ENCODE measurements at regions not wholly inside any gene's neighbourhood (a gene's known extent, or its start where the extent isn't known, plus 50 kb on each side); places are given as distances from the start of the nearest gene placed in this dataset.
"Not testable (repeated sequence)": the region's sequence is repeated elsewhere in the genome, so short reads cannot be mapped to it uniquely, and the experiment has no call there.

DNA sequence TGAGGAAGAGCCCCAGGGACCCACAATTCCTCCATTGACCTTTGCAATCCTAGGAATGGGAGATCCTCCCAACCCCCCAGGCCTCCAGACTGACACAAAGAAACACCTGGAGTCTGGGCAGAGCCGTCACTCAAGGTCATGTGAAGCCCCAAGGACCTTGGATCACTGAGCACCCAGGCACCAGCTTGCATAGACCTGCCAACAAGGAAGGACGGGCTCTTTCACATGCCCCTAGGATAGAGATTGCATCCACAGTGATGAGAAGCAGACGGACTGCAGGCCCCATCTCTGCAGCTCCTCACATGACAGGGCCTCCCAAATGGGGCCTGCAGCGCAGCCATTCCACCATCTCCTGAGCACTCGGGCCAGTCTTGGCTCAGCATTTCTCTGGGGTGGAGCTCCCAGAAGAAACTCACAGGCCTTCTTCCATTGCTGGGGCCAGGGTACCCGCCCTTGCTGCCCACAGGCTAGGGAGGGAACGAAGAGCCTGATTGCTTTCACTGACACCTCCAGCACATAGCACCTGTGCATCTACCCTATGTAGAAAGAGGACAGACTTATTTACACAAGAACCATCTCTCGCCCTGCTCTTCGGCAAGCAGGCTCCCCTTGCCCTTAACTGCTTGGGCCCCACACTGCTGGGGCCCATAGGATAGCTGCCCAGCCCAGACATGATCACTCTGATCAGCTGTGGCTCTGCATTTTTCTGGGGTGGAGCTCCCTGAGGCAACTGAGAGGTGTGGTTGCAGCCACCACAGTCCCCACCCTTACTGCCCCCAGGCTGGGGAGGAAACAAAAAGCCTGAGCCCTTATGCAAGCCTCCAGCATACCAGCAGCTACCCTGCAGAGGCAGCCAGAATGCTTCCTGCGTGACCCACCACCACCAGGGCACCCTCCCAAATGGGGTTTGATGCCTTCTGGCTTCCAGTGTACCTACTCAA is 185.7 kb upstream of the ZCCHC13 start:
- TF ChIP-seq, protein P1, sequence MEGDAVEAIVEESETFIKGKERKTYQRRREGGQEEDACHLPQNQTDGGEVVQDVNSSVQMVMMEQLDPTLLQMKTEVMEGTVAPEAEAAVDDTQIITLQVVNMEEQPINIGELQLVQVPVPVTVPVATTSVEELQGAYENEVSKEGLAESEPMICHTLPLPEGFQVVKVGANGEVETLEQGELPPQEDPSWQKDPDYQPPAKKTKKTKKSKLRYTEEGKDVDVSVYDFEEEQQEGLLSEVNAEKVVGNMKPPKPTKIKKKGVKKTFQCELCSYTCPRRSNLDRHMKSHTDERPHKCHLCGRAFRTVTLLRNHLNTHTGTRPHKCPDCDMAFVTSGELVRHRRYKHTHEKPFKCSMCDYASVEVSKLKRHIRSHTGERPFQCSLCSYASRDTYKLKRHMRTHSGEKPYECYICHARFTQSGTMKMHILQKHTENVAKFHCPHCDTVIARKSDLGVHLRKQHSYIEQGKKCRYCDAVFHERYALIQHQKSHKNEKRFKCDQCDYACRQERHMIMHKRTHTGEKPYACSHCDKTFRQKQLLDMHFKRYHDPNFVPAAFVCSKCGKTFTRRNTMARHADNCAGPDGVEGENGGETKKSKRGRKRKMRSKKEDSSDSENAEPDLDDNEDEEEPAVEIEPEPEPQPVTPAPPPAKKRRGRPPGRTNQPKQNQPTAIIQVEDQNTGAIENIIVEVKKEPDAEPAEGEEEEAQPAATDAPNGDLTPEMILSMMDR (IDR thresholded peaks at IDR 0.05; ENCODE audit: low read depth, low read length): no peak
- TF ChIP-seq MYC (IDR thresholded peaks at IDR 0.05; ENCODE audit: low read depth, low read length) (no peak), POLR2A (IDR thresholded peaks at IDR 0.05; ENCODE audit: extremely low read depth, insufficient read length) (no peak)
- TF ChIP-seq, protein P2, sequence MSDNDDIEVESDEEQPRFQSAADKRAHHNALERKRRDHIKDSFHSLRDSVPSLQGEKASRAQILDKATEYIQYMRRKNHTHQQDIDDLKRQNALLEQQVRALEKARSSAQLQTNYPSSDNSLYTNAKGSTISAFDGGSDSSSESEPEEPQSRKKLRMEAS (IDR thresholded peaks at IDR 0.05; ENCODE audit: low read depth, low read length): no peak
- peak; percentile 78 for DNase-seq (ENCODE audit: low read depth)
- no peak overlapping the region for H3K4me3 ChIP-seq (ENCODE audit: low read depth, low read length)

DNA sequence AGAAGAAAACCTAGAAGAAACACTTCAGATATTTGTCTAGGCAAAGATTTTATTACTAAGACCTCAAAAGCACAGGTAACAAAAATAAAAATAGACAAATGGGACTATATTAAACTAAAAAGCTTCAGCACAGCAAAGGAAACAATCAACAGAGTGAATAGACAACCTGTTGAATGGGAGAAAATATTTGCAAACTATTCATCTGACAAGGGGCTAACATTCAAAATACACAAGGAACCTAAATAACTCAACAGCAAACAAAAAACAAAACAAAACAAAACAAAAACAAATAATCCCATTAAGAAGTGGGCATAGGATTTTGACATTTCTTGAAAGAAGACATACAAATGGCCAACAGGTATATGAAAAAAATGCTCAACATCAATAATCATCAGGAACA is 192.7 kb upstream of the ZCCHC13 start:
- TF ChIP-seq, protein P2 (IDR thresholded peaks at IDR 0.05; ENCODE audit: low read depth, low read length): no peak
- TF ChIP-seq POLR2A (IDR thresholded peaks at IDR 0.05; ENCODE audit: extremely low read depth, insufficient read length): no peak
- TF ChIP-seq, protein P1 (IDR thresholded peaks at IDR 0.05; ENCODE audit: low read depth, low read length): no peak
- no peak for TF ChIP-seq MYC (IDR thresholded peaks at IDR 0.05; ENCODE audit: low read depth, low read length)
- H3K4me3 ChIP-seq (ENCODE audit: low read depth, low read length): no peak overlapping the region
- no peak for DNase-seq (ENCODE audit: low read depth)

DNA sequence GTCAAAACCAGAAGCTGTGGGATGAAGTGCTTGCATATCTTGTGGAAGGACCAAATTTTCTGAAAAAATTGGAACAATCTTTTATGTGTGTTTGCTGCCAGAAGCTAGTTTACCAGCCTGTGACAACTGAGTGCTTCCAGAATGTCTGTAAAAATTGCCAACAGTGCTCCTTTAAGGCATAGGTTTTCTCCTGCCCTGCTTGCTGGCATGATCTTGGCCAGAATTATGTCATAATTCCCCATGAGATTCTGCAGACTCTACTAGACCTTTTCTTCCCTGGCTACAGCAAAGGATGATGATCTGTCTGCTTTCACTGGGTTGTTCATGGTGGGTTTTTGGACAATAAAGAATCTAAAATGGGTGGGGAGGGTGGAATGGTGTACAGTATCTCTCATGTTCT is 196.3 kb upstream of the ZCCHC13 start:
- no peak for DNase-seq (ENCODE audit: low read depth)
- H3K4me3 ChIP-seq (ENCODE audit: low read depth, low read length): no peak overlapping the region
- TF ChIP-seq, protein P1 (IDR thresholded peaks at IDR 0.05; ENCODE audit: low read depth, low read length): no peak
- TF ChIP-seq MYC (IDR thresholded peaks at IDR 0.05; ENCODE audit: low read depth, low read length): no peak
- TF ChIP-seq, protein P2 (IDR thresholded peaks at IDR 0.05; ENCODE audit: low read depth, low read length): no peak

DNA sequence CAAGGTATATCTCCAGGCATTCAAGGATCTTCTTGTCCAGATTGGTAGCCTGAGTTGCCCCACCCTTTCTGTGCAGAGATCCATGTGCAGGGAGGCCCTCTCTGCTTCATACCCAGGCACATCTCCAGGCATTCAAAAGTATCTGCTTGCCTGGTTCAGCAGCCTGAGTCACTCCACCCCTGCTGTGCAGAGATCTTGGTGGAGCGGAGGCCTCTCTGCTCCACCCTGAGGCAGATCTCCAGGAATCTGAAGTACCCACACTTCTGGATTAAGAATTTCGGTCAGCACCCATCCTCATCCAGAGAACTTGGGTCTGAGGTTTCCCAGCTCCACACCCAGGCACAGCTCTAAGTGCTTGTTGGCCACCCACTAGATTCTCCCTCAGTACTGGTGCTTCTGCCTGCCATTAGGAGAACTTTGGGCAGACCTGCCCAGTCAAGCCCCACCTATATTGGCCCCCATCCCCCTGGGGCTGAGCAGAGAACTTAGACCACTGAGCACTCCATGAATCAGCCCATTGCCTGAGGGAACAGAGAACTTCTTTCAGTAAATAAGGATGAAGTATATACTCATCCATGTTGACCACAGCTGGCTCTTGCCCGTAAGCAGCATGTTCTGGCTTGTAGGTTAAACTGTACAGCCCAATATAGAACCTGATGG is 199.5 kb upstream of the ZCCHC13 start:
- no peak overlapping the region for H3K4me3 ChIP-seq (ENCODE audit: low read depth, low read length)
- DNase-seq (ENCODE audit: low read depth): no peak
- TF ChIP-seq, protein P1 (IDR thresholded peaks at IDR 0.05; ENCODE audit: low read depth, low read length): no peak
- TF ChIP-seq MYC (IDR thresholded peaks at IDR 0.05; ENCODE audit: low read depth, low read length) (no peak), POLR2A (IDR thresholded peaks at IDR 0.05; ENCODE audit: extremely low read depth, insufficient read length) (no peak)
- TF ChIP-seq, protein P2 (IDR thresholded peaks at IDR 0.05; ENCODE audit: low read depth, low read length): no peak

DNA sequence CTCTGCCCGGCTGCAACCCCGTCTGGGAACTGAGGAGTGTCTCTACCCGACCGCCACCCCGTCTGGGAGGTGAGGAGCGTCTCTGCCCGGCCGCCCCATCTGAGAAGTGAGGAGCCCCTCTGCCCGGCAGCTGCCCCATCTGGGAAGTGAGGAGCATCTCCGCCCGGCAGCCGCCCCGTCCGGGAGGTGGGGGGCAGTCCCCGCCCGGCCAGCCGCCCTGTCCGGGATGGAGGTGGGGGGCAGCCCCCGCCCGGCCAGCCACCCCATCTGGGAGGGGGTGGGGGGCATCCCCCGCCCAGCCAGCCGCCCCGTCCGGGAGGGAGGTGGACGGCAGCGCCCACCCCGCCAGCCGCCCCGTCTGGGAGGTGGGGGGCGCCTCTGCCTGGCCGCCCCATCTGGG is 205.6 kb upstream of the ZCCHC13 start:
- not testable (repeated sequence) for H3K4me3 ChIP-seq (ENCODE audit: low read depth, low read length); DNase-seq (ENCODE audit: low read depth)

DNA sequence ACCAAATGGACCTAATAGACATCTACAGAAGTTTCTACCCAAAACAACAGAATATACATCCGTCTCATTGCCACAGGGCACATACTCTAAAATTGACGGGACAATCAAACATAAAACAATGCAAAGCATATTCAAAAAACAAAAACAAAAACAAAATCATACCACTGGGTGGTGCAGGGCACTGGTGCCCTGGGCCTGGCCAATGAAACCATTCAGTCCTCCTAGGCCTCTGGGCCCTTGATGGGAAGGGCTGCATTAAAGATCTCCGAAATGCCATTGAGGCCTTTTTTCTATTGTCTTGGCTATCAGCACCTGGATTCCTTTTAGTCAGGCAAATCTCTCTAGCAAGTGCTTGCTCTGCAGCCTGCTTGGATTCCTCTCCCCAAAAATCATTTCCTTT is 213.9 kb upstream of the ZCCHC13 start:
- H3K4me3 ChIP-seq (ENCODE audit: low read depth, low read length): no peak overlapping the region
- DNase-seq (ENCODE audit: low read depth): no peak
- no peak for TF ChIP-seq MYC (IDR thresholded peaks at IDR 0.05; ENCODE audit: low read depth, low read length)
- TF ChIP-seq, protein P2 (IDR thresholded peaks at IDR 0.05; ENCODE audit: low read depth, low read length): no peak
- no peak for TF ChIP-seq POLR2A (IDR thresholded peaks at IDR 0.05; ENCODE audit: extremely low read depth, insufficient read length)
- TF ChIP-seq, protein P1 (IDR thresholded peaks at IDR 0.05; ENCODE audit: low read depth, low read length): no peak

All from NB4 (cell line).